ENCODE measurements at regions not wholly inside any gene's neighbourhood (a gene's known extent, or its start where the extent isn't known, plus 50 kb on each side); places are given as distances from the start of the nearest gene placed in this dataset.

GRCh38 chr13:30359991-30360390 is 52.6 kb upstream of the KATNAL1 start:
- Mint-ChIP-seq H3K4me3 (no peak overlapping the region), H3K27ac (no peak overlapping the region), H3K27me3 (no peaks in the 10 kb centered on the region), H3K4me1 (peaks cover 20% of the 10 kb centered on the region), H3K36me3 (ENCODE audit: low read depth) (peaks cover 5% of the 10 kb centered on the region)
- DNase-seq: no peak
- H3K9me3 ChIP-seq (ENCODE audit: control insufficient read depth, low read length, poor library complexity, severe bottlenecking): no peaks in the 10 kb centered on the region
- no peak for ATAC-seq

GRCh38 chr13:30360586-30360985 is 53.2 kb upstream of the KATNAL1 start:
- no peak overlapping the region for H3K4me3 Mint-ChIP-seq

GRCh38 chr13:30362005-30362788 is 54.8 kb upstream of the KATNAL1 start:
- Mint-ChIP-seq H3K27ac (no peak overlapping the region), H3K27me3 (no peaks in the 10 kb centered on the region), H3K36me3 (ENCODE audit: low read depth) (peaks cover 12% of the 10 kb centered on the region), H3K4me1 (peaks cover 18% of the 10 kb centered on the region), H3K4me3 (no peak overlapping the region)
- ATAC-seq (no peak), DNase-seq (no peak)
- H3K9me3 ChIP-seq (ENCODE audit: control insufficient read depth, low read length, poor library complexity, severe bottlenecking): no peaks in the 10 kb centered on the region

More at GRCh38 chr13:30360586-30360985, 53.2 kb upstream of the KATNAL1 start:
- Mint-ChIP-seq H3K4me1 (peaks cover 23% of the 10 kb centered on the region), H3K27me3 (no peaks in the 10 kb centered on the region), H3K27ac (no peak overlapping the region), H3K36me3 (ENCODE audit: low read depth) (peaks cover 8% of the 10 kb centered on the region)
- DNase-seq (no peak), ATAC-seq (no peak)
- no peaks in the 10 kb centered on the region for H3K9me3 ChIP-seq (ENCODE audit: control insufficient read depth, low read length, poor library complexity, severe bottlenecking)

GRCh38 chr13:30362869-30363268 is 55.5 kb upstream of the KATNAL1 start:
- Mint-ChIP-seq H3K36me3 (ENCODE audit: low read depth) (peaks cover 9% of the 10 kb centered on the region), H3K4me3 (no peak overlapping the region)

GRCh38 chr13:30363725-30364124 is 56.4 kb upstream of the KATNAL1 start:
- no peak for DNase-seq
- no peak overlapping the region for H3K27ac Mint-ChIP-seq
- H3K36me3 Mint-ChIP-seq (ENCODE audit: low read depth): peaks cover 10% of the 10 kb centered on the region
- ATAC-seq: no peak
- H3K9me3 ChIP-seq (ENCODE audit: control insufficient read depth, low read length, poor library complexity, severe bottlenecking): no peaks in the 10 kb centered on the region
- H3K4me3 Mint-ChIP-seq: no peak overlapping the region
- H3K4me1 Mint-ChIP-seq: peaks cover 18% of the 10 kb centered on the region
- no peaks in the 10 kb centered on the region for H3K27me3 Mint-ChIP-seq

More at GRCh38 chr13:30362869-30363268, 55.5 kb upstream of the KATNAL1 start:
- Mint-ChIP-seq H3K27ac (no peak overlapping the region), H3K27me3 (no peaks in the 10 kb centered on the region), H3K4me1 (peaks cover 15% of the 10 kb centered on the region)
- no peak for ATAC-seq
- H3K9me3 ChIP-seq (ENCODE audit: control insufficient read depth, low read length, poor library complexity, severe bottlenecking): no peaks in the 10 kb centered on the region
- no peak for DNase-seq

GRCh38 chr13:30364133-30364532 is 56.8 kb upstream of the KATNAL1 start:
- Mint-ChIP-seq H3K27ac (no peak overlapping the region), H3K27me3 (no peaks in the 10 kb centered on the region), H3K4me1 (peaks cover 22% of the 10 kb centered on the region), H3K36me3 (ENCODE audit: low read depth) (peaks cover 14% of the 10 kb centered on the region), H3K4me3 (no peak overlapping the region)
- no peak for DNase-seq
- no peaks in the 10 kb centered on the region for H3K9me3 ChIP-seq (ENCODE audit: control insufficient read depth, low read length, poor library complexity, severe bottlenecking)
- ATAC-seq: no peak

GRCh38 chr13:30364876-30365275 is 57.4 kb upstream of the UBE2L5 start:
- Mint-ChIP-seq H3K27me3 (no peaks in the 10 kb centered on the region), H3K4me1 (peaks cover 22% of the 10 kb centered on the region), H3K27ac (no peak overlapping the region), H3K4me3 (no peak overlapping the region), H3K36me3 (ENCODE audit: low read depth) (peaks cover 17% of the 10 kb centered on the region)
- no peak for DNase-seq
- no peaks in the 10 kb centered on the region for H3K9me3 ChIP-seq (ENCODE audit: control insufficient read depth, low read length, poor library complexity, severe bottlenecking)
- no peak for ATAC-seq

GRCh38 chr13:30366088-30366487 is 56.2 kb upstream of the UBE2L5 start:
- Mint-ChIP-seq H3K27me3 (no peaks in the 10 kb centered on the region), H3K36me3 (ENCODE audit: low read depth) (peaks cover 23% of the 10 kb centered on the region), H3K4me3 (peak overlapping the region; percentile 43), H3K4me1 (peaks cover 31% of the 10 kb centered on the region), H3K27ac (no peak overlapping the region)
- H3K9me3 ChIP-seq (ENCODE audit: control insufficient read depth, low read length, poor library complexity, severe bottlenecking): no peaks in the 10 kb centered on the region
- ATAC-seq: no peak
- no peak for DNase-seq

- DNase-seq: no peak
- no peaks in the 10 kb centered on the region for H3K9me3 ChIP-seq (ENCODE audit: control insufficient read depth, low read length, poor library complexity, severe bottlenecking)
- peaks cover 23% of the 10 kb centered on the region for H3K36me3 Mint-ChIP-seq (ENCODE audit: low read depth)
- H3K27me3 Mint-ChIP-seq: no peaks in the 10 kb centered on the region
- H3K4me1 Mint-ChIP-seq: peaks cover 39% of the 10 kb centered on the region
- H3K4me3 Mint-ChIP-seq: no peak overlapping the region
- no peak overlapping the region for H3K27ac Mint-ChIP-seq
- no peak for ATAC-seq
Measured at GRCh38 chr13:30367296-30367695, 55.0 kb upstream of the UBE2L5 start.

- Mint-ChIP-seq H3K36me3 (ENCODE audit: low read depth) (peaks cover 26% of the 10 kb centered on the region), H3K27ac (peak overlapping the region; percentile 99), H3K27me3 (no peaks in the 10 kb centered on the region), H3K4me3 (peak overlapping the region; percentile 64), H3K4me1 (peaks cover 62% of the 10 kb centered on the region)
- no peaks in the 10 kb centered on the region for H3K9me3 ChIP-seq (ENCODE audit: control insufficient read depth, low read length, poor library complexity, severe bottlenecking)
- ATAC-seq (no peak), DNase-seq (no peak)
Measured at GRCh38 chr13:30370146-30370545, 52.1 kb upstream of the UBE2L5 start.

- peak overlapping the region; percentile 99 for H3K27ac Mint-ChIP-seq
- peak overlapping the region; percentile 77 for H3K4me3 Mint-ChIP-seq
- peaks cover 66% of the 10 kb centered on the region for H3K4me1 Mint-ChIP-seq
- no peaks in the 10 kb centered on the region for H3K9me3 ChIP-seq (ENCODE audit: control insufficient read depth, low read length, poor library complexity, severe bottlenecking)
- no peak for ATAC-seq
- DNase-seq: no peak
- H3K27me3 Mint-ChIP-seq: no peaks in the 10 kb centered on the region
- H3K36me3 Mint-ChIP-seq (ENCODE audit: low read depth): peaks cover 20% of the 10 kb centered on the region
Measured at GRCh38 chr13:30370916-30371521, 51.3 kb upstream of the UBE2L5 start.

GRCh38 chr13:30371649-30372265 is 50.5 kb upstream of the UBE2L5 start:
- no peaks in the 10 kb centered on the region for H3K9me3 ChIP-seq (ENCODE audit: control insufficient read depth, low read length, poor library complexity, severe bottlenecking)
- H3K36me3 Mint-ChIP-seq (ENCODE audit: low read depth): peaks cover 19% of the 10 kb centered on the region
- peak in 2 of 3 donors; percentile 50 to 55 for DNase-seq
- H3K27ac Mint-ChIP-seq: peak overlapping the region; percentile 99
- no peaks in the 10 kb centered on the region for H3K27me3 Mint-ChIP-seq
- peak overlapping the region; percentile 77 for H3K4me3 Mint-ChIP-seq
- H3K4me1 Mint-ChIP-seq: peaks cover 71% of the 10 kb centered on the region
- peak; percentile 71 for ATAC-seq
